8988T (cell line): ENCODE measurements at regions not wholly inside any gene's neighbourhood (a gene's known extent, or its start where the extent isn't known, plus 50 kb on each side); places are given as distances from the start of the nearest gene placed in this dataset.

ENCODE experiments used
- DNase-seq: peaks from one replicate; pipeline ENCODE4 v3.0.0; 2011

DNA sequence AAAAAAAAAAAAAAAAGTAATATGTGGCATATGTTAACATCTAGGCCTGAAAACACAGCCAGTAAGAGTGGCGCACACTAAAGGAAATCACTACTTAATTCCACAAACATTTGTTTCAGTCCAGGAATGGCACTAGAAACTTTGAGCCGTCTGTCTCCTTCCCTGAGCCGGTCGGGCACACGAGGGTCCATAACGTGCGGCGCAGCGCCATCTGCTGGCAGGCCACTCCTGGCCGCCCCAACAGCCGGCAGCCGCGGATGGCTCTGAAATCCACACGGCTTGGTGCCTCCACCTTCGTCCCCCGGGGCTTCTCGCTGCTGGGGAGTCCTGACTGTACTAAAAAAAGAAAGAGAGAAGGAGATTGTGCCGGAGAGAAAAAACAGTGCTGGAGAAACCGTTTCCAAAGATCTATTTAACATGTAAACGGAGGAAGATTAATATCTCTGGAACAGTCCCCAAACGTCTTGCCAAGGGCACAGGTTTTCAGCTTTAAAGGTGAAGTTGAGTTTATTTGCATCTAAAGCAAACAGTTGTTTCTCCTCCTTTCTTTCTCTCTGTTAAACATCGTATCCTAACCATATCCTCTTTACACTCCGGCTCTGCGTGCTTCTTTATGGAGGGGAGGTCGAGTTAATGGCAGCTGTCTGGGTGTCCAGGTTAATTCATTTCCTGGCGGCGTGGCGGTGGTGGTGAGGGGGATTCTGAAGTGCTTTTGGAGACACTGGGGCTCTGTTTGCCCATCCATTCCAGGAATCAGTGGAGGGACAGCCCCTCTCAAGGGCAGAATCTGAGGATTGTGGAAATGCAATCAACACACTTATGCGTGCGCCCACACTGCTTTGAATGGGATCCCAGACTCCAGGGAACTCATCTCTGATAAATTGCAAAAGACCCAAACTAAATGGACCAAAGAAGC is 611.3 kb upstream of the SALL1 start:
- DNase-seq, result peak; percentile 38

DNA sequence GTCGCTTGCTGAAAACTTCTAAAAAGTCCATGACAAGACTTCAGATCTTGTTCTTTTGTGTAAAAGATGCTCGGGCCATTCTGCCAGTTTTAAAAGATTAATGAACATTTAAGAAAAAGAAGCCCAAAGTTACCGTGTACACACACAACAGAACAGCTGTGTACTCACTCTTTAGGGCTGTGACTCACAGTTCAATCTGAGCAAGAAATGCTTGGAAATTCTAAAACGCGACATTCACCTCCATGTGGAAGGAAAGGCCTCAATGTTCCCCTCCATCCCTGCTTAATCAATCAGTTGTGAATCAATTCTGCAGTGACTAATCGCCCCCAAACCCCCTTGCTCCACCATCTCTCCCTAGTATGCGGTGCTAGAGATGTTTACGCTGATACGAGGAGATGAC is 609.9 kb upstream of the SALL1 start:
- no peak for DNase-seq

DNA sequence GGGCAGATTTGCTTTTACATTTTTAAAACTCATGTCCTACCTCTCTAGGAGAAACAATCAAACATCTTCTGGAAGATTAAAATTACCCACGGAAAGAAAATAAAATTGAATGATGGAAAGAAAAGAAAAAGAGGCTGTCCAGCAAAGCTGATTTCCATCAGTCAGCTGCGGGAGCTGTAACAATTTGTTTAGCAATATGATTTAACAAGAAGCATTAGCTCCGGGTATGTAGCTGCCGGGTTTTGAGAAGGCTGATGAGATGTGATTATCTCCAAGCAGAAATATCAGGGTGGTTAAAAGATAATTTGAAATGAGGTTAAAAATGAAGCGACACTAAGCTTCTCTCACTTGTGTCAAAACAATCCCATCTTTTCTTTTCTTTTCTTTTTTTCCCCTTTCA is 608.9 kb upstream of the SALL1 start:
- no peak for DNase-seq

DNA sequence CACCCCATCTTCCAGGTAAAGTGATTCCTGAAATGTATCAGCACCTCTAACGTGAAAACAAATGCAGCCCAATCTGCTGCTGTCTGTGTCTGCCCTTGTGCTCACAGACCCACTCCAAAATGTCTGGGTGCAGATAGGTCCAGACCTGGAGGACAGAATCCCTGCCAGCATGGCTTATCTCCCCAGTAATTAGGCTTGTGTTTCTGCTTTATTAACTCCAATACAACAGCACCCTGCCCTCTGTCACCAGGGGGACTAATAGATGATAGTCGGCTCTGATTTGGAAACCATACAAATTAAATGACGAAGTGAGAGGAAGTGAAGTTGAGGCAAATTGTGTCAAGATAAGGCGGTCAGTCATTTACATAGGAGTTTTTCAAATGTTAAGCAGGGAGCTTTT is 608.3 kb upstream of the SALL1 start:
- no peak for DNase-seq

DNA sequence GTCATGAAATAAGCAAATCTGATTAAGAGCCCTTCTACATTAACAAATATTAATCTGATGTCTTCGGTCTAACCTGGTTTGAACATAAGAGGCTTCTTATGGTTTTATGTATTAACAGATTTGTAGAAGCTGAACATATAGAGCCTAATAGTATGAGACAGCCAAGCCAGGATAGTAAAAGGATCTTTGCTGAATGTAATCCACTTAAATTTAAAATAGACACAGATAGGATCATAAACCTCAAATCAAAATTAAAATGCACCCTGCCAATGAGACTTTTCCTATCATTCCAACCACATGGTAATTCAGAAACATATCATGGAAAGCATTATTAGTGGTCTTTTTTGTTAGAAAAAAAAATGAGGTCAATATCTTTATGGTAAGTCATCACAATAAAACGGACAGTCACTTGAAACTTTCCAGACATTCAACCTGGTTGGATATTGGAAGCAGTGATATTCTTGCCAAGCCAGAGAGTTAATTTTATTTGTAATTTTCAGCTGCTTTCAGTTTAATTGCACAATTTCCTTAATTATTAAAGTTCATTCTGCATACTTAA is 606.9 kb upstream of the SALL1 start:
- DNase-seq, result no peak

DNA sequence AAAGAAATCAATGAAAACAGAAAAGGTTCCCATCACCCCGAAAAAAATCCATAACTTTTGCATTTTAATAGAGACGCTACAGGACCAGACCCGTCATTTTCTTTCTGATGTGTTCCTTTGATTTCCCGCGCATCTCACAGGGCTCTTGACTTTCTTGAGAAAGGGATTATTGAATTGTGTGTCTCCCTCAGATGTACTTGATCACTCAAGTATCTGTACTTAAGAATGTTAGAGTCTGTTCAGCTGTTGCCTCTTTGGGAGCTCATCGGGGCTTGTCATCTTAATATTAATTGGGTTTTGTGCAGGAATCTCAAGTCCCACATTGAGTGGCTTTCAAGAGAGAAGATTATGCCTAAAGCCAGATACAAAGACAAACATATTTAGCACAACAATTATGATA is 606.4 kb upstream of the SALL1 start:
- DNase-seq, result no peak

DNA sequence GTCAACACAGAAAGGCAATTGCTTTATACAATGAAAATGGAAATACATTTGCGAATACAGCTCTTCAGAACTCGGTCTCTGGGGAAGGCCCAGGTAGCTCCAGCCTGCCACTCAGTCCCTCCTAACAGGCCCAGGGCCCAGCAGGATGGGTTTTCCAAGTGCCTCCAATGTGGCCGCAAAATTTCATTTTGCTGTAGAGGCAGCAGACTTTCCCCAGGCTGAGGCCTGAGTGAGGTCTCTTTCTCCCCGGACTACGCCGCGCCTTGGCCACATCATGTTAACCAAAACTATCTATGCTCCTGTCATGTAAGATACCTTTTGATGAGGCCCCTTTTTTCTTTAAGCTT is 606.0 kb upstream of the SALL1 start:
- no peak for DNase-seq

DNA sequence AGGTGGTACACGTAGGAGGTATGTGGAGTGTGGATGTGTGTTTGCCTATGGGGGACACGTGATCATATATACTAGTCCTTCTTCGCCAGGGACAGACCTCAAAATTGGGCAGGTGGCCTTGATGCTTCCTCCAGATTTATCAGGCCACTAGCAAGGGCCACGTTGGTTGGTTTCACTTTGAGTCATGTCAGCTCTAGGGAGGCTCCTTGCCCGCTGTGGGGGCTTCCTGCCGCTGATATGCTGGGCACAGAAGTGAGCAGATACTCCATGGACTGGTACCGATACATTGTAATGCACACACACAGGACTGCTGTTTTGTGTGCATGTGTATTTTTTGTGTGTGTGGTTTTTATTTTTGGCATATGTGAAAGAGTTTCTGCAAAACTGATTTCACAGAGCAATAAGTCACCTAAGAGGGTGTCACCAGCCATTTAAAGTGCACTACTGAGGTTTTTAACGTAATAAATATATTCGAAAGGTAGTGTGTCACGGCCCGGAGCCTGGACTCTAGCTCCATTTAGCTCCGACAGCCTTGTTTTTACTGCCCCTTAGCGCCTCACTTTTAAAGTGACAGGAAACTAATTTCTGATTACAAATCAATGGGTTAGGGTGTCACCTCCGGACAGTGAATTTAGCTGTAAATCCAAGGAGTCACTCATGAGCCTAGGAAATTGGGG is 605.5 kb upstream of the SALL1 start:
- no peak for DNase-seq

DNA sequence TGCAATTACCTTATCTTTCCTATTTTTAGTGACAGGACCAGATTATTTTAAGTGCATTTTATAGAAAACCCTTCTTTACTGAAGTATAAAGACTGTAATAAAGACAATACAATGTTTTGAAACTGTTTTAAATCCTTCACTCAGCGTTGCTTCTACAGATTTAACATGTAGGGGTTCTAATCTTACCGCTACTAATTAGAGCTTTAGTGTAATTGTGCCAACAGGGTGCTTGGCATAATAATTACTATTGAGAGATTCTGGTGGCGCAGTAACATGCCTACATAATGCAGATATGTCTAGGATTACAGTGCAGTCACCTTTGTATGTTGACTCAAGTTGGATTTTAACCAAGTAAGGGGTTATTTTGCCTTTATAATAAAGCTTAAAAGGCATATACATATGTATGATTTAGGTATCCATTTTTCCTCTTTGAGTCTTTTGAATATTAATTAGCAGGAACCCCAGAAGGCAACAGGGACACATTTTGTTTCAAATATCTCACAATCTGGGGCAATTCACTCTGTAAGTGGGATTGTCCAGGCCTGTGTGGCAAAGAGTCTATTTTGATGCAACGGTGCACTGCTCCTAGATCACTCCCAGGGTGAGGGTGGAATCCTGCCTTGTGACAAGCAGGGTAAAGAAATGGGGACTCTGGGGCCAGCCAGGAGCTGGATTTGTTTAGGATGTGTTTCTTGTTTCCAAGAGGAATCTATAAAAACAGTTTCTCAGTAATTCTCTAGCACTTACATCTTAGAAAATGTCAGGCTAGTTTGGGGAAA is 604.7 kb upstream of the SALL1 start:
- DNase-seq, result no peak

DNA sequence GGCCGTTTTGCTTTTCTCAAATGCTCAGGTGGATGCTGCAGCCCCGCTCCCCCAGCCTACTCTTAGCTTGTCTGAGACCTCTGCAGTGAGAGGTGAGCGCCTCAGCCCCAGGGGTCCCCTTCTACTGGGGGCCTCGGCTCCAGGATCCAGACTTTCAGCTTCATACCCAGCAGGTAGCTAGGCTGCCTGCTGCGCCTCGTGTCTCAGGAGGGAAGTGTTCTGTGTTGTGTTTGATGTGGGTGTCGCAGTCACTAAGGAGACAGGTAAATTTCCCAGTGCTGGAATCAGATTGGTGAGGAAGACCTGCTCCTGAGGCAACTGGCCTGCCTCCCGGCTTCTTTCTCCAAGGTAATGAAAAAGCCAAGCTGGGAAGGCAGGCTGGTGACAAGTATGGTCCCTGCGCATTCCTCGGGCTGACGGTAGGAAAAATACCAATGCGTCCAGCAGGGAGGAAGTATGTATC is 604.0 kb upstream of the SALL1 start:
- DNase-seq, result no peak

DNA sequence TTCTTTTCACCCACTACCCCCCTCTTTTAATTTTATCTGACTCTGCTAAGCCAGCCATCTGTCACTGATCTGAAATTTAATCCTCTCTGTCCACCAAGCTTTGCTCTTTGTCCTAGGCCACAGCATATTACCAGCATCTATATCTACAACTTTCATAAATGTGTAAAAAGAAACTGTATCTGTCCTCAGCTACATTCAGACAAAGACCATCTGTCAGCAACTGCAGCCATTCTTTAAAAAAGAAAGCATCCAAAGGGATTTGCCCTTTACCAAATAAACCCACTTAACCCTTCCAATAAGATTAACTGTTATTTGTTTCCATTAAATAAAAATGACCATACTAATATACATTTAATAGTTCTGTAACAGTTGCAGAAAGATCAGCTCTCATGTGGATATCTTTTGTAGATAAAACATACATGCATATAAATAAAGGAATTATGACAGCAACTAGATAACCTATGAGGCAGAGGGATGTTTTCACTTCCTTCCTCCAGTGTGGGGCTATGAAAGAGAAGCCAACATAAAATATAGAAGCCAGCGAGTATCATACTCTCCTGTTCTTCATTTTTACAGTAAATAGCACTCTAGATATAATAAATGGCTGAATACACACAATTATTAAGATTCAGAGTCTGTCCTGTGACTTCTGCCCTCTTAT is 602.5 kb upstream of the SALL1 start:
- DNase-seq, result no peak

DNA sequence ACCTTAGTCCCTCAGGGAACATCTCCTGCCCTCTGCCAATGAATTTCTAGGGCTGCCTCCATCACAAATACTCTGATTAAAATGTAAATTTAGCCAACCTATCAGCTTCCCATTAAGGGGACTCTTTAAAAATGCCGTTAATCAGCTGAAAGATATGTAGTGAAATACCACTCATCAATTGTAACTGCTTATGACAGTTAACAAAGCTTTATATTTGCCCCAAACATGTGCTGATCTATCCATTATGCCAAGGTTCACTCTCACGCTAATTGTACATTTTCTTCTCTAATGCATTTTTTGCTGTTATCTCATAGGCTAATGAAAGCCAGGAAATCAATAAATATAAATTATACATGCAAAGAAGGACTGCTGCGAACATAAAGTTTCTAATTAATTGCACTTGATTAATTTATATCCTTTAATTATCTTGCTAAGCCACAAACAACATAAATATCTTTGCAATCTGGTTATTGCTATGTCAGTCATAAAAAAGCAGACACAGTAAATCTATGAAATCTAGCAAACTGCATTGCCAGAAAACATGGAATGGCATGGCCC is 601.4 kb upstream of the SALL1 start:
- no peak for DNase-seq

DNA sequence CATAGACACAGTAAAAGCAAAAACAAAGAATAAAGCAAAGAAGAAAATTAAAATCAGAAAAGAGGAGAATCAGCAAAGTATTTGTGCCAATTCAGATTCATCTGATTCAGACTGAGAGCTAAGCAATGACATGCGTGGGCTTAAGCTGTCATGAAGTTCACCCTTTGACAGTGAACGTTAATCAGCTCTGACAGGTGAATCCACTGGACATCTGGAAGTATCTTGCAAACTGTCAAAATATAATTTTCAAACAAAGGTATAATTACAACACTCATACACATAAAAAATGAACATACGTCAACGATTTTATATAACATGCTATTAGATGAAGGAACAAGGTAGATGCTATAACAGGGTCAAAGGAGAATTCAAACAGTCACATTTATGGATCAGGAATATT is 596.3 kb upstream of the SALL1 start:
- DNase-seq, result no peak

DNA sequence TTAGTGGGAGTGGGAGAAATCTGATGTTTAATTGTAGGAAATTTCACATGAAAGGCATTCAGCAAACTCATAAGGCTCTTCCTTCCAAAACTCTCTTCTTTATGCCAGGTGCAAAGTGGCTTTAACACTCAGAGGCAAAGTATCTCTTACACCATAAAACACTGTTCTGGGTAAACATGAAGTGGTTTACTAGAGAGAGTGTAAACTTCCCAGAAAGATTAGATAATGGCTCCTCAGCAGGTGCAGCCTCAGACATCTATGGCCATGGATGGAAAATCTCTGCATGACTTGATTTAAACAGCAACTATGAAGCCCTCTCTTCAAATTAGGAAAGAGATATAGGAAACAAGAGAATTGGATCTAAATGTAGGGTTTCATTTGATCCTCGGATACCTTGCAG is 583.1 kb upstream of the SALL1 start:
- DNase-seq, result no peak

DNA sequence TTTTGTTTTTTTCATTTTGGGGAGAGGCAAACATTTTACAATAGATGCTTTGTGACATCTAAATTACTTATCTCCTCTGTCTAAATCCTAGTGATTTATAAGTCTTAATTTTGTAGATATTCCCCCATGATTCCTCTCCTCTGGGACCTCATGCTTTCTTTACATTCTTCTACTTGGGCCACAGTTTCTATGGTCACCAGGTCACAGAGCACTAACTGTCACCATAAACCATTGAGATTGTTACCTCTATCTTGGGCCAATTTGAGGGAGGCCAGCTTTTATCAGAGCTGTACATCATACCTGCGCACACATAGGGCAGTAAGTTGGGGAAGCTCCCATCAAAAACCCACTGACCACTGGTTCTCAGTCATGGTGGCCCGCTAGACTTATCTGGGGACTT is 582.1 kb upstream of the SALL1 start:
- no peak for DNase-seq

DNA sequence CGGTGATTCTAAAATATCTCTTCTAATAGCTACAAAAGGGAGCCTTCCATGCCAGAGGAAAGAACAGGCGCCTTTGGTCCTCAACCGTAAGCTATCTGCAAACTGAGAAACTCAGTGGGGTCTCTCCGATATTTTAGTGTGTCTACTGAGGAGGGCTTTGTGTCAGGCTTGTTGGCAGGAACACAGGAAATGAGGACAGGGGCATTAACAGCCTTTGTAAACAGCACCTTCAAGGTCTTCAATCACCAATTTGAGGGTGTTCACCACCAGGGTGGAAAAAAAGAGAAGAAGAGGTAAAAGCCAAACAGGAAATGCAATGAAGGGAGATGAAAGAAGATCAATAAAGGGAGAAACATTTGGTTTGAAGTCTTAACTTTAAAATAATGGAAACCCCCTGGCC is 580.1 kb upstream of the SALL1 start:
- DNase-seq, result no peak

DNA sequence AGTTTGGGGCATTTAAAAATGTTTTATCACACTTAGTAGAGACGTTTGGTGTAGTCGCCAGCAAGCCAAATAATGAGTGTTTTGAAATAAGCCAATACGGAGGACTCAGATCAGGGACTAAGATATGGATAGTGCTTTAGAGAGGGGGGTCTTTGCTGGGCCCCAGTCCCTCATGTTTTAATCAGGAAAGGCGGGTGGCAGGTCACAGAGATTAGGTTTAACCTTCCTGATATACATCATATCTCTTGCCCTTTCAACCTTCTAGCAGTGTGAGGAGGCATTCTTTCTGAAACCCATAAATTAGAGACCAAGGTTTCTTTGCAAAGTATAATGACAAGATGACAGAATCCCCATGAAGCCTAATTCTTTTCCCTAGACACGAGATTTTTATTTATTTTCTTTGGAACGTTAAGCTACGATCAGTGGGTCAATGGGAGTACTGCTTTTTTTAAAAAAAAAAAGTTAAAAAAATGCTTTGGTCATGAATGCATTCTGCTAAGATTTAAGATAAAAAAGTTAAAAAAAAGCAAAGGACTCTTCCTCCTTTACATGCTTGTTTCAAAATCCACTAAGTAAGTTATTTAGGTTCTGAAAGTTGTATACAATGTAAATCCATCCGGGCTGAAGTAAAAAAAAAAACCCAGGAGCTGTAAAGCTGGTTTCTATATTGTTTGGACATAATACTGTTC is 572.1 kb upstream of the SALL1 start:
- no peak for DNase-seq

DNA sequence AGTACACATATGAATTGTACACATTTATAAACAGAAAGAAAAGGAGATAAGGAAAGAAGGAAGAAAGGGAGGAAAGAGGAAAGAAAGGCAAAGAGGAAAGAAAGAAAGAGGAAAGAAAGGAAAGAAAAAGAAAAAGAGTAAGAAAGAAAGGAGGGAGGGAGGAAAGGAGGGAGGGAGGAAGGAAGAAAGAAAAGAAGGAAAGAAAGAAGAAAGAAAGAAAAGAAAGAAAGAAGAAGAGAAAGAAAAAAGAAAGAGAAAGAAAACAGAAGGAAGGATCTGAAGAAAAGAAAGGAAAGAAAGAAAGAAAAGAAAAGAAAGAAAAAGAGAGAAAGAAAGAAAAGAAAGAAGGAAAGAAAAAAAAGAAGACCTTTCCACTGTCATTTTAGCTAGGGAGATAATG is 571.4 kb upstream of the SALL1 start:
- no peak for DNase-seq

DNA sequence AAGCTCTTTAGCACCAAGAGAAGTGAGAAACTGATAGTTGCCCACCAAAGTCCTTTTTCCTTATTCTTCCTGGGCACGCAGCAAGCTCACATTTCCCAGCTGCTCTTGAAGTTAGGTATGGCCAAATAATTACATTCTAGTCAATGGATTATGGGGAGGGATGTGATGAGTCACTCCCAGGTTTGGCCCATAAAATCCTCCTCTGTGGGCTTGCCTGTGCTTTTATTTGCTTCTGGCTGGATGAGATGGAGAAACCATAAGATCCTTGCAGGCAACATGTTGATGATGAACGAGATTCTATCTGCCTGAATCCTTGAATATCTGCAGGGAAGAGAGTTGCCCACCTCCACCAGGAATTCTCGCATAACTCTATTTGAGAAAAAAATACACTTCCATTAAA is 568.3 kb upstream of the SALL1 start:
- DNase-seq, result no peak

DNA sequence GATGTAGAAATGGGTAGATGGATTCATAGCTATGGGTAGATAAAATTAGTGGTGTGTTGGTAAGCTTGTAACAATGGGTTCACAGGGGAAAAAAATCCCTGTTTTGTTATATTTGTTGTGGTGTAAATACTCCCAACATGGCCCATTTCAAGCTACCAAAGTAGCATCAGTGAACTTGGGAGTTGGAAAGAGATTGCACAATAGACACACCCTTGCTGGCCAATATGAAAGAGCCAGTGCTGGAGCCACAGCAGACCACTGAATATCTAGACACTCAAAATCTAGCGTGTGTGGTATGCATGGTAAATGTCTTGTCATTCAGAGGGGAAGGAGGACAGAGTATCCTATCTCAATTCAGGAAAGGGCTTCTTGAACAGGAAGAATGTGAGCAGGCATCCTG is 565.1 kb upstream of the SALL1 start:
- DNase-seq, result no peak

DNA sequence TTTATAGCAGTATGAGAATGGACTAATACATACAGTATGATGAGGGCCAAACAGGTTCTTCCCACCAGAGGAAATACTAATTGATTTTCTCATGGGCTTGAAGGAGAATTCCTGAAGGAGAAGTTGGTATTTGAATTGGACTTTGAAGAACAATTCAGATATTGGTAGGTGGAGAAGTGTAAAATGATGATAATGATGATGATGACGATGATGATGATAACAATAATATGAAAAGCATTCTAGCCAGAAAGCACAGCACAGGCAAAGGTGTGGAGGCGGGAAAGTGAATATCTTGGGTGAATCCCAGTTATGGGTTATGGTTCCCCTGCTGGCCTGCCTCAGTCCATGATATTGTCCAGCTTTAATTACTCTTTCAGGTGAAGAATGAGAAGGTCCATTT is 562.4 kb upstream of the SALL1 start:
- DNase-seq, result no peak
